ENCODE measurements at regions not wholly inside any gene's neighbourhood (a gene's known extent, or its start where the extent isn't known, plus 50 kb on each side); places are given as distances from the start of the nearest gene placed in this dataset.

- no peak for TF ChIP-seq CTCF (IDR thresholded peaks at IDR 0.05; ENCODE audit: insufficient read depth, low read depth, low read length)
- Histone ChIP-seq H3K27me3 (ENCODE audit: control insufficient read depth, insufficient read depth, low read length) (no peaks in the 10 kb centered on the region), H3K36me3 (ENCODE audit: control insufficient read depth, insufficient read depth, low read length) (no peaks in the 10 kb centered on the region), H3K4me3 (ENCODE audit: low read depth, low read length) (no peak overlapping the region)
- no peak for DNase-seq (ENCODE audit: low read depth)
- CTCF ChIA-PET: no interaction called here
- POLR2A ChIA-PET: no interaction called here
Measured at GRCh38 chr13:40319699-40320579, 346.5 kb downstream of the FOXO1 start.

- no peak for DNase-seq (ENCODE audit: low read depth)
- CTCF ChIA-PET: no interaction called here
Measured at GRCh38 chr13:40328091-40328490, 338.4 kb downstream of the FOXO1 start.

GRCh38 chr13:40329781-40330485, 336.5 kb downstream of the FOXO1 start:
- CTCF ChIA-PET: interaction anchor here (0.5 kb wide), 1 partner anchor 325 kb away, joined by 3 read pairs; no protein-coding TSS in a partner anchor
- DNase-seq (ENCODE audit: low read depth): no peak

More at GRCh38 chr13:40328091-40328490, 338.4 kb downstream of the FOXO1 start:
- TF ChIP-seq CTCF (IDR thresholded peaks at IDR 0.05; ENCODE audit: insufficient read depth, low read depth, low read length): no peak
- POLR2A ChIA-PET: no interaction called here
- Histone ChIP-seq H3K27me3 (ENCODE audit: control insufficient read depth, insufficient read depth, low read length) (no peaks in the 10 kb centered on the region), H3K36me3 (ENCODE audit: control insufficient read depth, insufficient read depth, low read length) (no peaks in the 10 kb centered on the region), H3K4me3 (ENCODE audit: low read depth, low read length) (no peak overlapping the region)

GRCh38 chr13:40330950-40331349, 335.5 kb downstream of the FOXO1 start:
- Histone ChIP-seq H3K27me3 (ENCODE audit: control insufficient read depth, insufficient read depth, low read length) (no peaks in the 10 kb centered on the region), H3K4me3 (ENCODE audit: low read depth, low read length) (no peak overlapping the region), H3K36me3 (ENCODE audit: control insufficient read depth, insufficient read depth, low read length) (no peaks in the 10 kb centered on the region)
- ChIA-PET POLR2A (no interaction called here), CTCF (no interaction called here)
- no peak for TF ChIP-seq CTCF (IDR thresholded peaks at IDR 0.05; ENCODE audit: insufficient read depth, low read depth, low read length)
- DNase-seq (ENCODE audit: low read depth): no peak

More at GRCh38 chr13:40329781-40330485, 336.5 kb downstream of the FOXO1 start:
- TF ChIP-seq CTCF (IDR thresholded peaks at IDR 0.05; ENCODE audit: insufficient read depth, low read depth, low read length): no peak
- Histone ChIP-seq H3K27me3 (ENCODE audit: control insufficient read depth, insufficient read depth, low read length) (no peaks in the 10 kb centered on the region), H3K36me3 (ENCODE audit: control insufficient read depth, insufficient read depth, low read length) (no peaks in the 10 kb centered on the region), H3K4me3 (ENCODE audit: low read depth, low read length) (no peak overlapping the region)
- POLR2A ChIA-PET: no interaction called here

- ChIA-PET CTCF (no interaction called here), POLR2A (no interaction called here)
- Histone ChIP-seq H3K27me3 (ENCODE audit: control insufficient read depth, insufficient read depth, low read length) (no peaks in the 10 kb centered on the region), H3K36me3 (ENCODE audit: control insufficient read depth, insufficient read depth, low read length) (no peaks in the 10 kb centered on the region), H3K4me3 (ENCODE audit: low read depth, low read length) (no peak overlapping the region)
- no peak for DNase-seq (ENCODE audit: low read depth)
- no peak for TF ChIP-seq CTCF (IDR thresholded peaks at IDR 0.05; ENCODE audit: insufficient read depth, low read depth, low read length)
Measured at GRCh38 chr13:40331802-40332201, 334.6 kb downstream of the FOXO1 start.
